ENCODE measurements at regions not wholly inside any gene's neighbourhood (a gene's known extent, or its start where the extent isn't known, plus 50 kb on each side); places are given as distances from the start of the nearest gene placed in this dataset.

DNA sequence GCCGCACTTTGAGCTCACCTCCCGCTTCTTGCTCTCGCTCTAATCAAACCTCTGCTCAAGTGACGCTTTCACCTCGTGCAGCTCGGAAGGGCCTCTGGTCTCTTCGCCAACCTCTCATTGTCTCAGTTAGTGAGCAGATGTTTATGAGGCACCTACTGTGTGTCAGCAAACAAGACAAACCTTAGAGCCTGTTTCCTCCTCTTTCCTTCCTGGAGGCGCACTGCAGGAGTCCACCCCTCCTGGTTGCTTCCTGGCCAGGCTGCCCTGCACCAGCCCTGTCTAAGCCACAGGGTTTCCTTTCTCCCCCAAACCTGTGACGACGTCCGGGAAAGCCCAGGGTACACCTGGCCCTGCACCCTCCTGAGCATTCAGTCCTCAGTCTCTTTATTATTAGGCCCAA is 84.2 kb downstream of the PHETA1 start:
- no peaks in the 10 kb centered on the region for H3K36me3 ChIP-seq
- no peaks in the 10 kb centered on the region for H3K4me1 ChIP-seq
- no peaks in the 10 kb centered on the region for H3K9me3 ChIP-seq
- H3K4me3 ChIP-seq: no peak overlapping the region
- intact Hi-C loops (cut with DNase I; ENCODE audit: low total_unique reads): no loop called here
- no peaks in the 10 kb centered on the region for H3K27me3 ChIP-seq
- H3K27ac ChIP-seq: no peak overlapping the region
- DNase-seq: no peak
- no peak for TF ChIP-seq POLR2A (IDR thresholded peaks at IDR 0.05)
- TF ChIP-seq, protein P1, sequence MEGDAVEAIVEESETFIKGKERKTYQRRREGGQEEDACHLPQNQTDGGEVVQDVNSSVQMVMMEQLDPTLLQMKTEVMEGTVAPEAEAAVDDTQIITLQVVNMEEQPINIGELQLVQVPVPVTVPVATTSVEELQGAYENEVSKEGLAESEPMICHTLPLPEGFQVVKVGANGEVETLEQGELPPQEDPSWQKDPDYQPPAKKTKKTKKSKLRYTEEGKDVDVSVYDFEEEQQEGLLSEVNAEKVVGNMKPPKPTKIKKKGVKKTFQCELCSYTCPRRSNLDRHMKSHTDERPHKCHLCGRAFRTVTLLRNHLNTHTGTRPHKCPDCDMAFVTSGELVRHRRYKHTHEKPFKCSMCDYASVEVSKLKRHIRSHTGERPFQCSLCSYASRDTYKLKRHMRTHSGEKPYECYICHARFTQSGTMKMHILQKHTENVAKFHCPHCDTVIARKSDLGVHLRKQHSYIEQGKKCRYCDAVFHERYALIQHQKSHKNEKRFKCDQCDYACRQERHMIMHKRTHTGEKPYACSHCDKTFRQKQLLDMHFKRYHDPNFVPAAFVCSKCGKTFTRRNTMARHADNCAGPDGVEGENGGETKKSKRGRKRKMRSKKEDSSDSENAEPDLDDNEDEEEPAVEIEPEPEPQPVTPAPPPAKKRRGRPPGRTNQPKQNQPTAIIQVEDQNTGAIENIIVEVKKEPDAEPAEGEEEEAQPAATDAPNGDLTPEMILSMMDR (IDR thresholded peaks at IDR 0.05): no peak

DNA sequence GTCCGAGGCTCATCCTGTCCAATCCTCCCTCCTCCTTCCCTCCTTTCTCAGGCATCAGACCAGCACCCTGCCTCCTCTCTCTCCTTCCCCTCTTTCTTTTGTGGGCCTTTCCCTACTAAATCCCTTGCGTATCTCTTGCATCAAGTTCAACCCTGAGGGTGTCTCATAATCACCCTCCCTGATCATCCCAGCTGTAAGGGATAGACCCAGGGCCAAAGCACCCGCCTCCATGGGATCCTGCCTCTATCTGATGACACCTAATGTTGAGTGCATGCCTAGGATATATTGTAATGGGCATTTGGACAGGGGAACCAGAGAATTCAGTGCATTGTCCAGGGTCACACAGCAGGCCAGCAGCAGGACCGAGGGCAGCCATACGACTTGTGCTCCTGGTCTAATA is 84.9 kb downstream of the PHETA1 start:
- no peaks in the 10 kb centered on the region for H3K9me3 ChIP-seq
- no peaks in the 10 kb centered on the region for H3K4me1 ChIP-seq
- no peak for DNase-seq
- no peaks in the 10 kb centered on the region for H3K36me3 ChIP-seq
- no peak overlapping the region for H3K27ac ChIP-seq
- TF ChIP-seq, protein P1 (IDR thresholded peaks at IDR 0.05): no peak
- no peak for TF ChIP-seq POLR2A (IDR thresholded peaks at IDR 0.05)
- H3K4me3 ChIP-seq: no peak overlapping the region
- intact Hi-C loops (cut with DNase I; ENCODE audit: low total_unique reads): no loop called here
- H3K27me3 ChIP-seq: no peaks in the 10 kb centered on the region

DNA sequence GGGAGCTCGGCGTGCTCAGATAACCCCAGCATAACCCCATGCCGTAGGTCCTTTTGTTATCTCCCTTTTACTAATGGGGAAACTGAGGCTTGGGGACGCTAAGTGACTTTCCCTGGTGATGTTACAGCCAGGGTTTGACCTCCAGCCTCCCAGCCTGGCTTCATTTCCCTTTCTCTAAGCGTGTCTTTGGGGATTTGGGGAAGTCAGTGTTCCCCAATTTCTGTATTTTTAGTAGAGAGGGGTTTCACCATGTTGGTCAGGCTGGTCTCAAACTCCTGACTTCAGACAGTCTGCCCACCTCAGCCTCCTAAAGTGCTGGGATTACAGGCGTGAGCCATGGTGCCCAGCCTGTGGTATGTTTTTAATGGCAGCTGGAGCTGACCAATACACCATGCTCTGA is 85.4 kb downstream of the PHETA1 start:
- H3K9me3 ChIP-seq: no peaks in the 10 kb centered on the region
- DNase-seq: no peak
- intact Hi-C loops (cut with DNase I; ENCODE audit: low total_unique reads): no loop called here

DNA sequence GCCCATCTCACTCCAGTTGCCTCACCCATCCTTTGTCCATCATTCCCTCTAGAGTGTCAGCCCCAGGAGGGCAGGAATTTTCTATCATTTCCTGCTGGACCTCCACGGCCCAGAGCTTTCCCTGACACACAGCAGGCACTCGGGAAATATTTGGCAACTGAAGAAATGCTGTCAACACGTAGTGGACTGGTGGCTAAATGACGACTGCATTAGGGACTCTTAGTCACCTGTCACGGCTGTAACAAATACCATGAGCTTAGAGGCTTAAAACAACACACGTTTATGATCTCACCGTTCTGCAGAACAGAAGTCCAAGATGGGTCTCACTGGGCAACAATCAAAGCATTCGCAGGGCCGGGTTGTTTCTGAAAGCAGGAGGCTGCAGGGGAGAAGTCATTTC is 91.3 kb downstream of the PHETA1 start:
- DNase-seq: no peak
- Histone ChIP-seq H3K36me3 (no peaks in the 10 kb centered on the region), H3K4me1 (no peaks in the 10 kb centered on the region), H3K9me3 (no peaks in the 10 kb centered on the region), H3K4me3 (no peak overlapping the region), H3K27me3 (no peaks in the 10 kb centered on the region), H3K27ac (no peak overlapping the region)
- intact Hi-C loops (cut with DNase I; ENCODE audit: low total_unique reads): no loop called here
- TF ChIP-seq, protein P1 (IDR thresholded peaks at IDR 0.05): no peak
- TF ChIP-seq POLR2A (IDR thresholded peaks at IDR 0.05): no peak

More for the DNA sequence above, 85.4 kb downstream of the PHETA1 start:
- TF ChIP-seq POLR2A (IDR thresholded peaks at IDR 0.05): no peak
- TF ChIP-seq, protein P1 (IDR thresholded peaks at IDR 0.05): no peak
- Histone ChIP-seq H3K4me3 (no peak overlapping the region), H3K27ac (no peak overlapping the region), H3K27me3 (no peaks in the 10 kb centered on the region), H3K4me1 (no peaks in the 10 kb centered on the region), H3K36me3 (no peaks in the 10 kb centered on the region)

DNA sequence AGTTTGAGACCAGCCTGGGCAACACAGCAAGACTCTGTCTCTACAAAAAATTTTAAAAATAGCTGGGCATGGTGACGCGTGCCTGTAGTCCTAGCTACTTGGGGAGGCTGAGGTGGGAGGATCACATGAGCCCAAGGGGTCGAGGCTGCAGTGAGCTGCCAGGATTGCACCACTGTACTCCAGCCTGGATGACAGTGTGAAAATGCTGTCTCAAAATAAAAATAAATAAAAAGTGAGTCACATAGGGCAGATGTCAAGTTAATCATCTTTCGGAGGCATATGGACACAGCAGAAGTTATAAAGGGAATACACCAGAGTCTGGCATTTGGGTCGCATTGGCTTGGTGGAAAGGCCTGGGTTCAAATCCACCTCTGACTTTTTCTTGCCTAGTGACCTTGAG is 92.7 kb downstream of the PHETA1 start:
- intact Hi-C loops (cut with DNase I; ENCODE audit: low total_unique reads): no loop called here
- H3K9me3 ChIP-seq: no peaks in the 10 kb centered on the region
- H3K27me3 ChIP-seq: no peaks in the 10 kb centered on the region
- H3K4me1 ChIP-seq: no peaks in the 10 kb centered on the region
- no peak overlapping the region for H3K4me3 ChIP-seq
- DNase-seq: no peak
- H3K36me3 ChIP-seq: no peaks in the 10 kb centered on the region
- TF ChIP-seq POLR2A (IDR thresholded peaks at IDR 0.05): no peak
- H3K27ac ChIP-seq: no peak overlapping the region

DNA sequence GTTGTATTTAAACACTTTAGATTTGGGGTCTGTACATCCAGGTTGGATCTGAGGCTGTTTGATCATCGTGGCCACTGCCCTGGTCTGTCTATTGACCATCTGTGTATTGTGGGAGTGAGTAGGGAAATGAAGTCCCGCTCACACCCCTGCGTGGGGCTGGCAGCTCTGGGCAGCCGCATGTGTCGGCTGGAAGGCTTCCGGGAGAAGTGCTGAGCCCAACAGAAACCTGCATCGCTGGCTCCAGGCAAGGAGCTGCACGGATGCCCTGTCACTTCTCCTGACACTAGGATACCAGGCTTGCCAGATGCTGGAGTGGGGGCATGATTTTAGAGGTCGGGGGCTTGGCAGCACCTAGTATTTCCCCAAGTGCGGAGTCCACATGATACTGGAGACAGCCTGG is 93.6 kb downstream of the PHETA1 start:
- H3K36me3 ChIP-seq: no peaks in the 10 kb centered on the region
- no peak overlapping the region for H3K27ac ChIP-seq
- H3K9me3 ChIP-seq: no peaks in the 10 kb centered on the region
- H3K4me3 ChIP-seq: no peak overlapping the region
- DNase-seq: no peak
- TF ChIP-seq POLR2A (IDR thresholded peaks at IDR 0.05): no peak
- TF ChIP-seq, protein P1 (IDR thresholded peaks at IDR 0.05): no peak
- no peaks in the 10 kb centered on the region for H3K27me3 ChIP-seq
- H3K4me1 ChIP-seq: no peaks in the 10 kb centered on the region
- intact Hi-C loops (cut with DNase I; ENCODE audit: low total_unique reads): no loop called here

All from uterus (tissue), 3 donors.